Stimulated activated CD8-positive, alpha-beta memory T cell treated with anti-CD3 and anti-CD28 coated beads, Interleukin-15, amount 100 ng/mL, for 1 hour (primary cell): ENCODE measurements at regions not wholly inside any gene's neighbourhood (a gene's known extent, or its start where the extent isn't known, plus 50 kb on each side); places are given as distances from the start of the nearest gene placed in this dataset.

Experiments
- DNase-seq: peaks from one replicate; pipeline ENCODE4 v3.0.0-alpha.2; 2020; ENCODE audit warnings: low read depth

GRCh38 chr18:42268186-42268725, 313.2 kb downstream of the PIK3C3 start:
- no peak for DNase-seq

- no peak for DNase-seq
These were observed 313.8 kb downstream of the PIK3C3 start for GRCh38 chr18:42268798-42269197.

GRCh38 chr18:42271647-42272414, 316.8 kb downstream of the PIK3C3 start:
- no peak for DNase-seq

GRCh38 chr18:42274488-42275137, 319.6 kb downstream of the PIK3C3 start:
- no peak for DNase-seq

GRCh38 chr18:42275138-42275535, 320.1 kb downstream of the PIK3C3 start:
- DNase-seq, result no peak

GRCh38 chr18:42275949-42276730, 321.1 kb downstream of the PIK3C3 start:
- no peak for DNase-seq

- no peak for DNase-seq
These were observed 326.1 kb downstream of the PIK3C3 start for GRCh38 chr18:42281124-42281523.

GRCh38 chr18:42281851-42282250, 326.8 kb downstream of the PIK3C3 start:
- no peak for DNase-seq

- DNase-seq, result no peak
These were observed 332.0 kb downstream of the PIK3C3 start for GRCh38 chr18:42287047-42287446.

GRCh38 chr18:42288129-42288528, 333.1 kb downstream of the PIK3C3 start:
- DNase-seq, result no peak

GRCh38 chr18:42289526-42289925, 334.5 kb downstream of the PIK3C3 start:
- DNase-seq, result no peak

- no peak for DNase-seq
These were observed 335.6 kb downstream of the PIK3C3 start for GRCh38 chr18:42290318-42291307.

GRCh38 chr18:42292654-42293053, 337.6 kb downstream of the PIK3C3 start:
- DNase-seq, result no peak

GRCh38 chr18:42296192-42296591, 341.2 kb downstream of the PIK3C3 start:
- no peak for DNase-seq

GRCh38 chr18:42296723-42297122, 341.7 kb downstream of the PIK3C3 start:
- DNase-seq, result no peak

GRCh38 chr18:42298759-42299675, 344.0 kb downstream of the PIK3C3 start:
- DNase-seq, result peak; percentile 16

GRCh38 chr18:42305869-42306593, 351.0 kb downstream of the PIK3C3 start:
- DNase-seq, result no peak

GRCh38 chr18:42306594-42306980, 351.6 kb downstream of the PIK3C3 start:
- no peak for DNase-seq

GRCh38 chr18:42310956-42311355, 355.9 kb downstream of the PIK3C3 start:
- no peak for DNase-seq

GRCh38 chr18:42326752-42327151, 371.7 kb downstream of the PIK3C3 start:
- DNase-seq, result no peak
